Caco-2 (cell line): ENCODE measurements at regions not wholly inside any gene's neighbourhood (a gene's known extent, or its start where the extent isn't known, plus 50 kb on each side); places are given as distances from the start of the nearest gene placed in this dataset.
A peak's percentile ranks its signal among the peaks of the same experiment; 100 is the strongest.

Experiments used
- BruUV-seq: library from RNA; stranded (reverse); fragments of 400-500 nt; replicated peaks from 2 replicates; lab custom pipeline; 2021; lab: Mats Ljungman, UMichigan
- CTCF ChIA-PET: fragments of 300-600 bp; sonication (Branson Sonifier 250); formaldehyde crosslinking; loops from one replicate; lab custom pipeline; 2022; ENCODE audit warnings: antibody characterized with exemption; lab: Charles Lee
- POLR2A ChIA-PET: fragments of 300-600 bp; sonication (Branson Sonifier 250); formaldehyde crosslinking; loops from one replicate; lab custom pipeline; 2022; ENCODE audit warnings: antibody characterized with exemption; lab: Charles Lee
- DNase-seq, 2 experiments: peaks; one replicate each; pipeline versions ENCODE4 v3.0.0 to v3.0.0-alpha.2; 2020 to 2022
- H3K27me3 ChIP-seq: replicated peaks from 2 replicates; pipeline ENCODE4 v1.6.0; 2011; ENCODE audit warnings: low read length; ENCODE audit not compliant: control insufficient read depth, insufficient read depth
- H3K36me3 ChIP-seq: 2 replicates; pipeline ENCODE4 v1.5.1; 2011; ENCODE audit warnings: low read length; ENCODE audit not compliant: control insufficient read depth, insufficient read depth
- H3K4me1 ChIP-seq: fragments of 250-450 bp; sonication (Bioruptor Pico); 2 replicates; pipeline ENCODE4 v1.5.1; 2020; ENCODE audit warnings: mild to moderate bottlenecking
- H3K4me3 ChIP-seq: 2 replicates; pipeline ENCODE4 v1.5.1; 2011; ENCODE audit warnings: low read depth, mild to moderate bottlenecking, control low read depth, low read length
- H3K9me3 ChIP-seq: fragments of 250-450 bp; sonication (Bioruptor Pico); 2 replicates; pipeline ENCODE4 v1.5.1; 2020; ENCODE audit warnings: mild to moderate bottlenecking, moderate library complexity
- H3K27ac Mint-ChIP-seq: one replicate; pipeline ENCODE4 v1.8.0; 2022; ENCODE audit warnings: mixed read lengths; ENCODE audit not compliant: unreplicated experiment
- H3K27me3 Mint-ChIP-seq: one replicate; pipeline ENCODE4 v1.8.0; 2022; ENCODE audit warnings: mixed read lengths; ENCODE audit not compliant: insufficient read depth, unreplicated experiment
- H3K36me3 Mint-ChIP-seq: one replicate; pipeline ENCODE4 v1.8.0; 2022; ENCODE audit warnings: mild to moderate bottlenecking, mixed read lengths; ENCODE audit not compliant: insufficient read depth, unreplicated experiment
- H3K4me1 Mint-ChIP-seq: one replicate; pipeline ENCODE4 v1.8.0; 2022; ENCODE audit warnings: low read depth, mixed read lengths; ENCODE audit not compliant: unreplicated experiment
- H3K4me3 Mint-ChIP-seq: one replicate; pipeline ENCODE4 v1.8.0; 2022; ENCODE audit warnings: mild to moderate bottlenecking, moderate library complexity, mixed read lengths; ENCODE audit not compliant: unreplicated experiment
- H3K9me3 Mint-ChIP-seq: one replicate; pipeline ENCODE4 v1.8.0; 2022; ENCODE audit warnings: mixed read lengths; ENCODE audit not compliant: unreplicated experiment
- intact Hi-C: fragments of 100-400 bp; cut with micrococcal nuclease; formaldehyde crosslinking; loops from one replicate; pipeline ENCODE4 v1.10.0; 2022; ENCODE audit not compliant: unreplicated experiment
- TF ChIP-seq, protein P1 (sequence below), 2 experiments: fragments of 200-600 bp in 1 of 2; IDR thresholded peaks; 1 replicate in 1 of 2; 2 replicates in 1 of 2; pipeline versions ENCODE4 v1.5.1 to v1.8.0; 2011 to 2022; ENCODE audit warnings: antibody characterized with exemption in 1 of 2, control low read depth in 1 of 2, inconsistent platforms in 1 of 2, low read depth in 1 of 2, low read length in 1 of 2, mild to moderate bottlenecking in 1 of 2, moderate library complexity in 1 of 2; ENCODE audit not compliant: insufficient read depth in 1 of 2, severe bottlenecking in 1 of 2, unreplicated experiment in 1 of 2

DNA sequence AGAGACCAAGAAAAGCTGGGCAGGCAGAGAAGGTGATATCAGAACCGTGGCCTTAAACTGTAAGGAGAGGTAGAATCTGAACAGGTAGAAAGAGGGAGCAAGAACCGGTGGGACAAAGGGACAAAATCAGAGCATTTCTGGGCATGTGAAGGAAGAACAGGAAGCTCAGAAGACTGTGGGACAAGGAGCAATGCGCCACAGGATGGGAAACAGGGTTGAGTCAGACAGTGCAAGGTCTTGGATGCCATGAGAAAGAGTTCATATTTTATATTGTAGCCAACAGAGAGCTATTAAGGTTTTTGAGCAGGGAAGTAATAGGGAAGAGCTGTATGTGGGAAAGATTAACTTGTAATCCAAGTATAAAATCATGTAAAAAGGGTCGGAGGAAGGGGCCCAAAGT lies 106.4 kb upstream of the UGP2 start:
- Mint-ChIP-seq H3K27ac (peak overlapping the region; percentile 87), H3K9me3 (peaks cover 11% of the 10 kb centered on the region), H3K4me3 (peak overlapping the region; percentile 2), H3K27me3 (no peaks in the 10 kb centered on the region), H3K4me1 (peaks cover 47% of the 10 kb centered on the region), H3K36me3 (peaks cover 12% of the 10 kb centered on the region)
- no TSS peak for BruUV-seq
- Histone ChIP-seq H3K4me1 (peaks cover 66% of the 10 kb centered on the region), H3K36me3 (no peaks in the 10 kb centered on the region), H3K27me3 (no peaks in the 10 kb centered on the region), H3K4me3 (no peak overlapping the region), H3K9me3 (no peaks in the 10 kb centered on the region)
- TF ChIP-seq, protein P1, sequence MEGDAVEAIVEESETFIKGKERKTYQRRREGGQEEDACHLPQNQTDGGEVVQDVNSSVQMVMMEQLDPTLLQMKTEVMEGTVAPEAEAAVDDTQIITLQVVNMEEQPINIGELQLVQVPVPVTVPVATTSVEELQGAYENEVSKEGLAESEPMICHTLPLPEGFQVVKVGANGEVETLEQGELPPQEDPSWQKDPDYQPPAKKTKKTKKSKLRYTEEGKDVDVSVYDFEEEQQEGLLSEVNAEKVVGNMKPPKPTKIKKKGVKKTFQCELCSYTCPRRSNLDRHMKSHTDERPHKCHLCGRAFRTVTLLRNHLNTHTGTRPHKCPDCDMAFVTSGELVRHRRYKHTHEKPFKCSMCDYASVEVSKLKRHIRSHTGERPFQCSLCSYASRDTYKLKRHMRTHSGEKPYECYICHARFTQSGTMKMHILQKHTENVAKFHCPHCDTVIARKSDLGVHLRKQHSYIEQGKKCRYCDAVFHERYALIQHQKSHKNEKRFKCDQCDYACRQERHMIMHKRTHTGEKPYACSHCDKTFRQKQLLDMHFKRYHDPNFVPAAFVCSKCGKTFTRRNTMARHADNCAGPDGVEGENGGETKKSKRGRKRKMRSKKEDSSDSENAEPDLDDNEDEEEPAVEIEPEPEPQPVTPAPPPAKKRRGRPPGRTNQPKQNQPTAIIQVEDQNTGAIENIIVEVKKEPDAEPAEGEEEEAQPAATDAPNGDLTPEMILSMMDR (IDR thresholded peaks at IDR 0.05; ENCODE audit: insufficient read depth in 1 of 2, low read depth in 1 of 2, low read length in 1 of 2, severe bottlenecking in 1 of 2, unreplicated experiment in 1 of 2): no peak
- intact Hi-C loops: loop anchor here (2.0 to 5.0 kb wide), 3 partner anchors 36 to 123 kb away; no protein-coding TSS in a partner anchor
- ChIA-PET CTCF (interaction anchor here (0.9 to 1.8 kb wide), 2 partner anchors 18 to 36 kb away, joined by 4 to 7 read pairs; no protein-coding TSS in a partner anchor), POLR2A (interaction anchor here (0.9 to 1.6 kb wide), 2 partner anchors 92 to 106 kb away, joined by 3 to 16 read pairs; partner anchors contain the start of gene UGP2)
- DNase-seq: no peak

DNA sequence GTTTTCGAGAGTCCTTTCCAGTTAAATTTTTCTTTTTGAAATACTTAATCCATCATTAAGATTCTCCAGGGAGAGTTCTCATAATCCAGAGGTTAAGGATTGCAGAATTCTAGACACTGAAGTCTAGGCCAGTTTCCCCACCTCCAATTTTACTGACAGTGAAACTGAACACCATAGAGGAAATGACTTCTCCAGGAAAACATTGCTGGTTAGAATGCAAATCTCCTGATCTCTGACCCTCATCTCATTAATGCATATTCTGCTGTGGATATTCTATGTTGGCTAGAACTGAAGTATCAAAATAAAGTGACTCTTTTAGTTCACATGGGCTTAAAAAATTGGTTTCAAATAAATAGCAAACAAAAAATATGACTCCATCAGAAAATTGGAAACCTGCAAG lies 105.8 kb upstream of the UGP2 start:
- TF ChIP-seq, protein P1 (IDR thresholded peaks at IDR 0.05; ENCODE audit: insufficient read depth in 1 of 2, low read depth in 1 of 2, low read length in 1 of 2, severe bottlenecking in 1 of 2, unreplicated experiment in 1 of 2): no peak
- Mint-ChIP-seq H3K4me3 (no peak overlapping the region), H3K4me1 (peaks cover 47% of the 10 kb centered on the region), H3K36me3 (peaks cover 12% of the 10 kb centered on the region), H3K27me3 (no peaks in the 10 kb centered on the region), H3K9me3 (peaks cover 11% of the 10 kb centered on the region), H3K27ac (no peak overlapping the region)
- CTCF ChIA-PET: interaction anchor here (1.8 kb wide), 1 partner anchor 37 kb away, joined by 7 read pairs; no protein-coding TSS in a partner anchor
- no peaks in the 10 kb centered on the region for H3K9me3 ChIP-seq
- no peaks in the 10 kb centered on the region for H3K36me3 ChIP-seq
- H3K27me3 ChIP-seq: no peaks in the 10 kb centered on the region
- POLR2A ChIA-PET: interaction anchor here (0.7 to 0.9 kb wide), 2 partner anchors 37 to 92 kb away, joined by 3 to 4 read pairs; no protein-coding TSS in a partner anchor
- no peak for DNase-seq
- peaks cover 66% of the 10 kb centered on the region for H3K4me1 ChIP-seq
- BruUV-seq: no TSS peak
- intact Hi-C loops: loop anchor here (2.0 to 5.0 kb wide), 3 partner anchors 37 to 124 kb away; no protein-coding TSS in a partner anchor
- H3K4me3 ChIP-seq: no peak overlapping the region

DNA sequence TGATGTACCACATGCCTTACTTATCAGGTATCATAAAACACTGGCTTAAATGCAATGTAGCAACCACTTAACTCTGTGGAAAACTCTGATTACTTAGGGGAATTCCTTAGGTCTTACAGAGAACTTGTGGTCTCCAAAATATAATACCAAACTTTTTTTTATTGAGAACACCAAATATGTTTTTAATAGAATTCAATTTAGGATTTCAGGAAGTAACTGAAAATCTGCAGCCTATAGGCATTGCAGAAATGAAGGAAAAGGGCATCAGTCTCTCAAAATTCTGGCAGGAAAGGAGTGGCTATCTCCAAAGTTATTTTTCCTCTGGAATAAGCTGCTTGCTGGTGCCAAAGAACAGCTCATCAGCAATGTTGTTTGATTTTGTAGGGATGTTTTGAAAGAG lies 105.3 kb upstream of the UGP2 start:
- Histone ChIP-seq H3K4me3 (no peak overlapping the region), H3K36me3 (no peaks in the 10 kb centered on the region), H3K4me1 (peaks cover 64% of the 10 kb centered on the region), H3K27me3 (no peaks in the 10 kb centered on the region), H3K9me3 (no peaks in the 10 kb centered on the region)
- peaks cover 11% of the 10 kb centered on the region for H3K9me3 Mint-ChIP-seq
- no TSS peak for BruUV-seq
- no peak for DNase-seq
- H3K4me1 Mint-ChIP-seq: peaks cover 46% of the 10 kb centered on the region
- no peak overlapping the region for H3K4me3 Mint-ChIP-seq
- CTCF ChIA-PET: no interaction called here
- peaks cover 12% of the 10 kb centered on the region for H3K36me3 Mint-ChIP-seq
- TF ChIP-seq, protein P1 (IDR thresholded peaks at IDR 0.05; ENCODE audit: insufficient read depth in 1 of 2, low read depth in 1 of 2, low read length in 1 of 2, severe bottlenecking in 1 of 2, unreplicated experiment in 1 of 2): no peak
- intact Hi-C loops: loop anchor here (5.0 kb wide), 1 partner anchor 124 kb away; no protein-coding TSS in a partner anchor
- no peak overlapping the region for H3K27ac Mint-ChIP-seq
- no peaks in the 10 kb centered on the region for H3K27me3 Mint-ChIP-seq
- POLR2A ChIA-PET: interaction anchor here (0.7 kb wide), 1 partner anchor 38 kb away, joined by 4 read pairs; no protein-coding TSS in a partner anchor
